Peyer's patch (tissue), 4 donors: ENCODE measurements at regions not wholly inside any gene's neighbourhood (a gene's known extent, or its start where the extent isn't known, plus 50 kb on each side); places are given as distances from the start of the nearest gene placed in this dataset.

Experiments used
- POLR2A ChIP-seq, 2 donors: fragments of 450-650 bp; IDR thresholded peaks; one replicate each; pipeline ENCODE4 v1.5.1; 2017; ENCODE audit warnings: antibody characterized with exemption in 2 of 2, mild to moderate bottlenecking in 2 of 2, moderate library complexity in 2 of 2
- TF ChIP-seq, protein P1 (sequence below), 6 experiments: fragments of 450-650 bp in 4 of 6; fragments of 200-600 bp in 2 of 6; sonication (generic) in 1 of 6; IDR thresholded peaks; one replicate each; pipeline ENCODE4 v1.5.1; 2017 to 2019; ENCODE audit warnings: antibody characterized with exemption in 6 of 6, mild to moderate bottlenecking in 3 of 6, moderate library complexity in 1 of 6

- TF ChIP-seq, protein P1, sequence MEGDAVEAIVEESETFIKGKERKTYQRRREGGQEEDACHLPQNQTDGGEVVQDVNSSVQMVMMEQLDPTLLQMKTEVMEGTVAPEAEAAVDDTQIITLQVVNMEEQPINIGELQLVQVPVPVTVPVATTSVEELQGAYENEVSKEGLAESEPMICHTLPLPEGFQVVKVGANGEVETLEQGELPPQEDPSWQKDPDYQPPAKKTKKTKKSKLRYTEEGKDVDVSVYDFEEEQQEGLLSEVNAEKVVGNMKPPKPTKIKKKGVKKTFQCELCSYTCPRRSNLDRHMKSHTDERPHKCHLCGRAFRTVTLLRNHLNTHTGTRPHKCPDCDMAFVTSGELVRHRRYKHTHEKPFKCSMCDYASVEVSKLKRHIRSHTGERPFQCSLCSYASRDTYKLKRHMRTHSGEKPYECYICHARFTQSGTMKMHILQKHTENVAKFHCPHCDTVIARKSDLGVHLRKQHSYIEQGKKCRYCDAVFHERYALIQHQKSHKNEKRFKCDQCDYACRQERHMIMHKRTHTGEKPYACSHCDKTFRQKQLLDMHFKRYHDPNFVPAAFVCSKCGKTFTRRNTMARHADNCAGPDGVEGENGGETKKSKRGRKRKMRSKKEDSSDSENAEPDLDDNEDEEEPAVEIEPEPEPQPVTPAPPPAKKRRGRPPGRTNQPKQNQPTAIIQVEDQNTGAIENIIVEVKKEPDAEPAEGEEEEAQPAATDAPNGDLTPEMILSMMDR (IDR thresholded peaks at IDR 0.05) = no peak
- no peak for TF ChIP-seq POLR2A (IDR thresholded peaks at IDR 0.05)
These were observed 367.2 kb downstream of the MLLT3 start for GRCh38 chr9:20255052-20255451.
